NCI-H69 (cell line): ENCODE measurements at regions not wholly inside any gene's neighbourhood (a gene's known extent, or its start where the extent isn't known, plus 50 kb on each side); places are given as distances from the start of the nearest gene placed in this dataset.
A peak's percentile ranks its signal among the peaks of the same experiment; 100 is the strongest.
"Not testable (repeated sequence)": the region's sequence is repeated elsewhere in the genome, so short reads cannot be mapped to it uniquely, and the experiment has no call there.

ENCODE experiments used
- DNase-seq: peaks from one replicate; lab custom pipeline; 2025; lab: John Stamatoyannopoulos, UW

DNA sequence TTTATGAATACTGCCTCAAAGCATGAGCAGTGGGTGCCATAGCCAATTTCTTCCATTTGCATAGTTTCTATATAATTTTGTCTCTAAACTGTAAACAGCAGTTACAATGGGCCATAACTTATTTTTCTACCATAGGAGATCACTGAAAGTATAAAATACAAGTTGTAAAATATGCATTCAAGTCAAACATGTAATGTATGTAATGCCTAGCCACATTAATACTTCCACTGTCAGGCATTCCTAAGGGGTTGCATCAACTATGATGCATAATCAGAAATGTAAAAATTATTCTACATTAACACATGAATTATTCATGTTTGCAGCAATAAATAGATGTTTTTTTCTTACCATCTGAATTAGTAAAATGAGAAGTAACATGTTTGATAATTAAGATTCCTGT lies 560.3 kb upstream of the ZP4 start:
- DNase-seq, result no peak

DNA sequence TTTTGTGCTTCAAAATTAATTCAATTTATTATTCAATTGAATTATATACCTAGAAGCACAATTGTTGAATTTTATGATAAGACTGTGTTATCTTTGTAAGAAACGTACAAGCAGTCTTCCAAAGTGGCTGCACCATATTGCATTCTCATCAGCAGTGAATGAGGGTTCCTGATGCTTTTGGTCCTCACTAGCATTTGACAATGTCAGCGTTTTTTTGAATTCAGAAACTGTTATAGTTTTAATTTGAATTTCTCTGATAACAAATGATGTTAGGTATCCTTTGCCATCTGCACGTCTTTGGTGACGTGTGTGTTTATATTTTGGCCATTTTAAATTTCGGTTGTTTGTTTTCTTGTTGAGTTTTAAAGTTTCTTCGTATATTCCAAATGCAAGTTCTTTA lies 553.0 kb upstream of the ZP4 start:
- DNase-seq, result no peak

- DNase-seq, result peak; percentile 41
These were observed 548.8 kb upstream of the ZP4 start for GRCh38 chr1:238439511-238439910.

DNA sequence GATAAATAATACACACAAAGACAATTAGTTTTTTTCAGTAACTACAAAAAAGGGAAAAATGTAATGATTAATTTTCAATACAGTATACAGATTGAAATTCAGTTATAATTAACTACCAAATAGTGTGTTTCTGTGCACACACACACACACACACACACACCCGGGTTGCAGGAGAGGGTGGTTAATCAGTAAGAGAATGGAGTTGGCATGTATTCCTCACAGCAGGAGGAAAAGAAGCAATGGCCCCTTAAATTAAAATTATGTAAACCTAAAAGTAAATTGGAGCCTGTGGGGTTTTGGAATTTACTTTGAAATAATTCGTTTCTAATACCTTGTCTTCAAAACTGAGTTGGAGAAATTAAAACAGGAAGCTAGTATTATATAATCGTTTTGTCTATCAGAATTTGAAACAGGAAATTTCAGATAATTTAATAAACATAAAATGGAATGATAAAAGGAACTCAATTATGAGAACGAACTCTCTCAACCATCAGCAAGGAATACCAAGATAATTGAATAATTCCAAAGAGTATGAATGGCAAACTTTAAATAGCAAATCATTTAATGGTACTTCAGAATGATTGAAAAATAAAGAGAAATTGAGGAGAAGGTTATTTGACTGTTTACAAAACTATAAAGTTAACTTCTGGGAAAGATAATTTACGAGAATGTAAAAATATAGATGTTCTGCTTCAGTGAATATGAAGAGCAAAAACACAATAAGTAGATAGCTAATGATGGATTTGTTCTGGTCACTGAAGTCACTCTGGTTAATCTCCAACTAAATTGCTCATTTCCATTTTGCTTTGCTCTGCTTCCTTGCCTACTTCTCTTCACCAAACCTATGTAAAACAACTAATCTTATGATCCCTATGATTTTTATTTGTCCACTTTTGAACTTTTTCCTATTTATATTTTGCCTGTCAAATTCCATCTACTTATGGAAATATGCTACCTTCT lies 547.9 kb upstream of the ZP4 start:
- DNase-seq, result peak; percentile 31

DNA sequence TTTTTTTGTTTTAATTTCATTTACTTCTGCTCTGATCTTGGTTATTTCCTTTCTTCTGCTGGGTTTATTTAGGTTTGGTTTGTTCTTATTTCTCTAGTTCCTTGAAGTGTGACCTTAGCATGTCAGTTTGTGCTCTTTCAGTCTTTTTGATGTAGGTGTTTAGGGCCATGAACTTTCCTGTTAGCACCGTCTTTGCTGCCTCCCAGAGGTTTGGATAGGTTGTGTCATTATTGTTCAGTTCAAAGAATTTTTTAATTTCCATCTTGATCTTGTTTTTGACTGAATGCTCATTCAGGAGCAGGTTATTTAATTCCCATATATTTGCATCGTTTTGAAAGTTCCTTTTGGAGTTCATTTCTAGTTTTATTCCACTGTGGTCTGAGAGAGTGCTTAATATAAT lies 539.0 kb upstream of the ZP4 start:
- DNase-seq, result peak; percentile 34

DNA sequence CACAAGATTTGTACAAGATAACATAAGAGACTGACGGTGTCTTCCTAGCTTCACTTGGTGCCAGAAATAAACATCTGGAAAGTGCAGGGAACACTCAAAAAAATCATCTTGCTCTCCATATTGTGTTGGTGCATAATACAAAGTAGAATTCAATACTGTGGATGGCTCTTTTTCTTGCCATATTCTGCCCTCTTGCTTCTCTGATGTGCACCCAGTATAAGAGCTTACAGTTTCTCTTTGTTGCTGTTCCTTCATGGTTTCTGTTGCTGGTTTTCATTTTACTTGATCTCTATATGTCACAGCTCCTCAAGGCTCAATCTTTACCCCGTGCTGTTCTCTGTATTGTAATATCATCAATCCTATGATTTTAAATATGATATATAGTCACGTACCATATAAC lies 528.5 kb upstream of the ZP4 start:
- DNase-seq, result no peak

- DNase-seq, result no peak
These were observed 519.2 kb upstream of the ZP4 start for GRCh38 chr1:238409932-238410331.

DNA sequence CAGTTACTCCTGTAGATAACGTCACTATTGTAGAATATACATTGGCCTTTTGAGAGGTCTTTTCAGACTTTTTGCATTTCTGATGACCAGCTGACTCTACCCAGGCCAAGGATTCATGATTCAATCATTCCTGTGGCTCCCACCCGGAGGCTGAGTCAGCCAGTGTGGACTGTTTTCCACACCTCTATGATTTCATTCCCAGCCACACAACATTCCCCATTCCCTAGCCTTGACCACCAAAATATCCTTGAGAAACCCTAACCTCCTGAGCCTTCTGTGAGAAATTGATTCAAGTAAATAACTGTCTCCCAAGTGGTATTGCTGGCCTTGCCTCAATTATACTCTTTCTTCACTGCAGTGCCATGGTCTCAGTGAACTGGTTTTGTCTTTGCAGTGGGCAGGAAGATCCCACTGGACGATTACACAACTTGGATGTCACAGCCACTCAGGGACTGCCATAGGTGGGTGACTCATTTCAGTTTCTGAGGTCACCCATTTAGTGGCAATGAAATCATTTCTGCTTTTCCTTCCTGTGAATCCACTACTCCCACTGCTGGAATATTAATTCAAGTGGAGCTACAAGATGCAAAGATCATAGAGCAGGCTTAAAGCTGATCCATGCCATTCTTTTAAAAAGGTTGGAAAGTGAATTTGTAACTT lies 518.6 kb upstream of the ZP4 start:
- DNase-seq, result no peak

DNA sequence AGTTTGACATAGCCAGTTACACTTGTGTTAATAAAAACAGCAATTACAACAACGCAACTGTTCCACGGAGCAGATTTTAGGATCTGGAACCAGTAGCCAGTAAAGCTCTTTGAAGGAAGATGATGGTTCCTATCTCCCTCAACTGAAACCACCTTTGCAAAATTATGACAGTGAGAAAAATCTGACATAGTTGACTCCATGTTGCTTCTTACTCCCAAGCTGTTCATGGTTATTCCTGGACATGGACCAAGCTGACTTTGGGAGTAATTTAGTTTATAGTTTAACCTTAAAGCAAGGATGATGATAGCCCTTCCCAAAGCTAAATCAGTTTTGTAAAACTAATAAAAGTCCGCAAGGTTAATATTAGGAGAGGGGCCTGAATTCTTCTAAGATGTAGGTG lies 518.0 kb upstream of the ZP4 start:
- DNase-seq, result no peak

- DNase-seq, result no peak
These were observed 515.6 kb upstream of the ZP4 start for GRCh38 chr1:238406098-238406860.

DNA sequence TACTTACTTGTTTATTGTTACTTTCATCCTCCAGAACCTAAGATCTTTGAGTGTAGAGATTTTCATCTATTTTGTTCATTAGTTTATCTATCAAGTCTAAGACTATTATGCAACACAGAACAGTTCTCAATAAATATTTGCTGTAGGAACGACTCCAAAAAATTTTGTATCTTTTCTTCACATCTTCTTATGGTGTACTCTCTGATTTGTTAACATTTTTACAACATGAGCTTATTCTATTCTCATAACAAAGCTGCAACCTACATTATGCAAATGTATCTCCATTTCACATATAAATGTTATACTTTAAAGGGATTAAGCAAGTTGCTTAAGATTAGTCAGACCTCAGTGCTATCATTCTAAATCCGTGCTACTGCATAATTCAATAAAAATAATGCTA lies 514.2 kb upstream of the ZP4 start:
- DNase-seq, result no peak

GRCh38 chr1:238404481-238404880 lies 513.8 kb upstream of the ZP4 start:
- DNase-seq, result no peak

DNA sequence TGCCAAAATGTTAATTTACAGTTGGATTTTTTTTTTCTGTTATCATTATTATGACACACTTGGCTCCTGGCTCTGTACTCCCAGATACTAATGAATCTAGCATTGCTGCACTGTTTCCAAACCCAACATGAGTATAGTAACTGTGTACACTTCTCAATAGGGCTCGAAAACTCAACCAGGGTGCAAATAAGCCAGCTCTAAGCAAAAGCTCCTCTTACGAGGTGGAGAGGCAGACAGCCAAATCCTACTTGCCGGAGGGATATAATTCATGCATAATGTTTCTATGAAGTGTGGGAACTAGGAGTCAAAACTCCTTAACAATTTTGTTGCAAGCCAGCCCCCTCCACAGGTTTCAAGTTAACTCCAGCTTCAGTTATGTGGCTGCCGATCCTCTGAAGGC lies 510.4 kb upstream of the ZP4 start:
- DNase-seq, result no peak

DNA sequence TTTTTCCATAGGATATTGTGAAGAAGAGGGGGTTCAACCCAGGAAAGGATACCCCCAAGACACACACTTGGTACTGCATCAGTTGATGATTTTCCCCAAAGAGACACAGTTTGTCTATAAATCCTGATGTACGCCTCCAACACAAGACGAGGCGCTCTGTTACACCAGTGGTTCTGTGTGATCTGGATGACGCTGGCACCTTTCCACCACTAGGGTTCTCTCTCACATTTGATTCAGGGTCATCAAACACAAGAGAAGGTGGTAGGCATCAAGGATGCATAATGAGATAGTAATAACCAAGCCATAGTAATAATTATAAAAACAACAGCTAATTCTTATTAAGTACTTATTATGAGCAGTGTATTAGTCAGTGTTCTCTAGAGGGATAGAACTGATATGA lies 508.8 kb upstream of the ZP4 start:
- DNase-seq, result peak; percentile 10

DNA sequence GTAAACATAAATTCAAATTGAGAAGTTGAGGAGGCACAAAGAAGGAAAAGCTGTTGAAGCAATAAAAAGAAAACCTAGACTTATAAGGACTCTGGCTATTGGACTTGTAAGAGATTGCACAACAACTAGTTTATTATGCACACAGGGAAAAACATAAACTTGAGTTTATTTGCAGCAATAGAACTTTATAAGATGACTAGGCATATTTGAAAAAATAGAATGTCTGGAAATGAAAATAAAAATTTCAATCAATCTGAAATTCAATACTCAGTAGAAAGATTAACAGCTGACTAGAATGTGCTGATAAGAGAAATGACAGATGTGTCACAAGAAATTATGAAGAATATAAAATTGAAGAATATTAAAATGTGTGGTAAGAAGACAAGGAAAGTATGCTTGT lies 505.4 kb upstream of the ZP4 start:
- DNase-seq, result no peak

DNA sequence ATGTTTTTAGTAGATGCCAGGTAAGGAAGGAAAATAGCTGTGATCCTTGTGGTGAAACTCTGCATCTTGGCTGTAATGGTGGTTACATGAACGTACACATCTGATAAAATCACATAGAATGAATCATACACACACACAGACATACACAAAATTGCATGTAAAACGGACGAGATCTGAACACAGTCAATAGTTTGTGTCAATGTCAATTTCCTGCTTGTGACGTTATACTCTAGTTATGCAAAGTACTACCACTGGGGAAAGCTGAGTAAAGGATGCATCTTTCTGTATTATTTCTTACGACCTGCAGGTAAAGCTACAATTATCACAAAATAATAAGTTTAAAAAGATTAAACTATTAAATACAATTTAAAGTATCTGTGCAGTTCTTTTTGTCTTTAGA lies 493.7 kb upstream of the ZP4 start:
- no peak for DNase-seq

- no peak for DNase-seq
These were observed 489.4 kb upstream of the ZP4 start for GRCh38 chr1:238380167-238380566.

GRCh38 chr1:238379446-238379845 lies 488.7 kb upstream of the ZP4 start:
- not testable (repeated sequence) for DNase-seq

- DNase-seq, result no peak
These were observed 486.7 kb upstream of the ZP4 start for GRCh38 chr1:238377280-238377919.

DNA sequence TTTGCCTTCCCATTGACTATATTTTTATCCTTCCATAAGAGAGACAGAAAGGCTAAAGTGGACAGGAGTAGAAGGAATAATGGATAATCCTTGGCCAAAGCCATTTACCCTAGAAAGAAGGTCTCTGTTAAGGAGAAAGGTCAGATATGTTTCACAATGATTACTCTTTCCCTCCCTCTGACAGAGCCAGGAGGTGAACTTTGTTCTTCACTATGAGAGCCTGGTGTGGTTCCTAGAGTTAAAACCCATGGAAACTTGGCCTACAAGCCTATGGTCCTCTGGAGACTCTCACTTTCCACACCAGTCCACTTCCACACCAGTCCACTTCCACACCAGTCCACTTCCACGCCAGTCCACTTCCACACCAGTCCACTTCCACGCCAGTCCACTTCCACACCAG lies 479.9 kb upstream of the ZP4 start:
- DNase-seq, result no peak

GRCh38 chr1:238364214-238364892 lies 473.6 kb upstream of the ZP4 start:
- DNase-seq, result peak; percentile 10

DNA sequence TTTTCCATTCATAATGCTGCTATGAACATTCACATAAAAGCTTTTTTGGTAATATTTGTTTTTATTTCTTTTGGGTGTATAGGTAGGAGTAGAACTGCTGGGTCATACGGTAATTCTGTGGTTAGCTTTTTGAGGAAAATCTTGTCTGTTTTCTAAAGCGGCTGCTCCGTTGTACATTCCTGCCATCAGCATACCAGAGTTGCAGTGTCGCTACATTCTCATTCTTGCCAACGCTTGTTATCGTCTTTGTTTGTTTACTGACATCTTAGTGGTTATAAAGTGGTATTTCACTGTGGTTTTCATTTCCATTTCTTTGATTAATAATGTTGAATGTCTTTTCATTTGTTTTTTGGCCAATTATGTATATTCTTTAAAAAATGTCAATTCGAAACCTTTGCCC lies 469.8 kb upstream of the ZP4 start:
- no peak for DNase-seq
